WERI-Rb-1 (cell line): ENCODE measurements at regions not wholly inside any gene's neighbourhood (a gene's known extent, or its start where the extent isn't known, plus 50 kb on each side); places are given as distances from the start of the nearest gene placed in this dataset.
"Not testable (repeated sequence)": the region's sequence is repeated elsewhere in the genome, so short reads cannot be mapped to it uniquely, and the experiment has no call there.

Experiments used
- DNase-seq: peaks from one replicate; pipeline ENCODE4 v3.0.0-alpha.2; 2020
- H3K27ac ChIP-seq: fragments of 250-450 bp; sonication (Bioruptor Pico); 2 replicates; pipeline ENCODE4 v1.5.1; 2020; ENCODE audit warnings: mild to moderate bottlenecking, moderate library complexity
- H3K27me3 ChIP-seq: fragments of 250-450 bp; sonication (Bioruptor Pico); 2 replicates; pipeline ENCODE4 v1.5.1; 2021; ENCODE audit warnings: mild to moderate bottlenecking, low read depth, moderate library complexity; ENCODE audit not compliant: insufficient read depth, severe bottlenecking
- H3K36me3 ChIP-seq: fragments of 250-450 bp; sonication (Bioruptor Pico); 2 replicates; pipeline ENCODE4 v1.5.1; 2020; ENCODE audit warnings: mild to moderate bottlenecking, moderate library complexity
- H3K4me3 ChIP-seq: 2 replicates; pipeline ENCODE4 v1.5.1; 2011; ENCODE audit warnings: low read depth, mild to moderate bottlenecking, control low read depth, low read length
- H3K9me3 ChIP-seq: fragments of 250-450 bp; sonication (Bioruptor Pico); 2 replicates; pipeline ENCODE4 v1.5.1; 2021; ENCODE audit warnings: mild to moderate bottlenecking, moderate library complexity; ENCODE audit not compliant: severe bottlenecking
- TF ChIP-seq, protein P1 (sequence below): IDR thresholded peaks from 2 replicates; pipeline ENCODE4 v1.5.1; 2011; ENCODE audit warnings: low read depth, mild to moderate bottlenecking, control low read depth, inconsistent platforms, low read length

DNA sequence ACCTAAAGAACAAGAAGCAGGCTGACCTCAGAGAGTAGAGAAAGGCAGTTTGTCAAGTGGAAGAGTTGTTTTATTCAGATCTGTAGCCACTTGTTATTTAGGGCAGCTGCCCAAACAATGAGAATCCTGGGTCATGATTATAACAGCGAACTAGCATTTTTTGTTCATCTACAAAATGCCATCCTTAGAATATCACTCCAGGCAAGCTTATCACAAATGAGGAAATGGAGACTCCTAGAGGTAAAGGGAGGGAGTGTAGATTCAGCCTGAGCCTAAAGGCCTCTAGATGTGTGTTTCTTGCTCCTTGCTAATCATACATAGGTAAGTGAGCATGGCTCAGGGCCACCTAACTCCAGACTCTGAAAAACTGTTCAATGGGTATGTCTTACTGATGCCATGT is 126.1 kb downstream of the HNMT start:
- no peak for DNase-seq
- H3K36me3 ChIP-seq = no peaks in the 10 kb centered on the region

DNA sequence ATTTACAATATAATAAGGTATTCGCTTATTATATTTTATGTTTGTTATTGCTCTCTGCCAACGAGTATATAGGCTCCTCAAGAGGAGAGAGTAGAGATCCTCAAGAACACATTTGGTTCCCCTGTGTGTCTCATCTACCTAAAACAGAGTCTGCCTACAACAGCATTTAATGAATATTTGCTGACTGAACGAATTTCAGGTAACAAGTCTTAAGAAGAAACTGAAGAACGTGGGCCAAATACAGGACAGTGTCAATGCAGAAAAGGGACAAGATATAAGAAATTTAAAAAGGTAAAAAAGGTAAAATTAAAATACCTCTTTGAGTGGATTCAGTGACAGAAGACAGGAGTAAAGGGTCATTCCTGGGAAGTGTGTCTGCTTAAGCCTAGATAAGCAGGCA is 129.2 kb downstream of the HNMT start:
- H3K9me3 ChIP-seq = no peaks in the 10 kb centered on the region
- no peak overlapping the region for H3K27ac ChIP-seq
- no peaks in the 10 kb centered on the region for H3K36me3 ChIP-seq
- H3K4me3 ChIP-seq = no peak overlapping the region
- no peak for DNase-seq
- H3K27me3 ChIP-seq = no peaks in the 10 kb centered on the region
- TF ChIP-seq, protein P1, sequence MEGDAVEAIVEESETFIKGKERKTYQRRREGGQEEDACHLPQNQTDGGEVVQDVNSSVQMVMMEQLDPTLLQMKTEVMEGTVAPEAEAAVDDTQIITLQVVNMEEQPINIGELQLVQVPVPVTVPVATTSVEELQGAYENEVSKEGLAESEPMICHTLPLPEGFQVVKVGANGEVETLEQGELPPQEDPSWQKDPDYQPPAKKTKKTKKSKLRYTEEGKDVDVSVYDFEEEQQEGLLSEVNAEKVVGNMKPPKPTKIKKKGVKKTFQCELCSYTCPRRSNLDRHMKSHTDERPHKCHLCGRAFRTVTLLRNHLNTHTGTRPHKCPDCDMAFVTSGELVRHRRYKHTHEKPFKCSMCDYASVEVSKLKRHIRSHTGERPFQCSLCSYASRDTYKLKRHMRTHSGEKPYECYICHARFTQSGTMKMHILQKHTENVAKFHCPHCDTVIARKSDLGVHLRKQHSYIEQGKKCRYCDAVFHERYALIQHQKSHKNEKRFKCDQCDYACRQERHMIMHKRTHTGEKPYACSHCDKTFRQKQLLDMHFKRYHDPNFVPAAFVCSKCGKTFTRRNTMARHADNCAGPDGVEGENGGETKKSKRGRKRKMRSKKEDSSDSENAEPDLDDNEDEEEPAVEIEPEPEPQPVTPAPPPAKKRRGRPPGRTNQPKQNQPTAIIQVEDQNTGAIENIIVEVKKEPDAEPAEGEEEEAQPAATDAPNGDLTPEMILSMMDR = no peak

More for the DNA sequence above, 126.1 kb downstream of the HNMT start:
- TF ChIP-seq, protein P1 = peak; percentile 68
- Histone ChIP-seq H3K27me3 (no peaks in the 10 kb centered on the region), H3K4me3 (no peak overlapping the region), H3K27ac (no peak overlapping the region), H3K9me3 (no peaks in the 10 kb centered on the region)

DNA sequence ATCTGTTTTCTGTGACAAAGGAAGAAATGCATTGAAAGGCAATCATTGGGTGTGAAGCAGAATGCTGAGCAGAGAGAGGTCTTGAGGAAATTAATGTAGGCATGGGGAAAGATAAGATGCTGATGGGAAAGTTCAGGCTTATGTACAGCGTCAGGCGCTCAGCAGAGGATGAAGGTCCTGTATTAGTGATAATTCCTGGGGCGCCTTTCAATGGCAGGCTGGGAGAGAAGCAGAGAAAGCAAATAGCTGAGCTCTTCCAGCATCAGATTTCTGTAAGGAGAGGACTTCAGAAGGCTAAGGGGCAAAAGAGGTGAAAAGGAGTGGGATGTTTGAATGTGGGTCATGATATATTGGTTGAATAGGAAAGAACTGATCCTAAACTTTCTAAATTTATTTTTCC is 129.8 kb downstream of the HNMT start:
- no peaks in the 10 kb centered on the region for H3K27me3 ChIP-seq
- no peak overlapping the region for H3K4me3 ChIP-seq
- H3K36me3 ChIP-seq = no peaks in the 10 kb centered on the region
- no peak overlapping the region for H3K27ac ChIP-seq
- DNase-seq = no peak
- TF ChIP-seq, protein P1 = no peak
- H3K9me3 ChIP-seq = no peaks in the 10 kb centered on the region

DNA sequence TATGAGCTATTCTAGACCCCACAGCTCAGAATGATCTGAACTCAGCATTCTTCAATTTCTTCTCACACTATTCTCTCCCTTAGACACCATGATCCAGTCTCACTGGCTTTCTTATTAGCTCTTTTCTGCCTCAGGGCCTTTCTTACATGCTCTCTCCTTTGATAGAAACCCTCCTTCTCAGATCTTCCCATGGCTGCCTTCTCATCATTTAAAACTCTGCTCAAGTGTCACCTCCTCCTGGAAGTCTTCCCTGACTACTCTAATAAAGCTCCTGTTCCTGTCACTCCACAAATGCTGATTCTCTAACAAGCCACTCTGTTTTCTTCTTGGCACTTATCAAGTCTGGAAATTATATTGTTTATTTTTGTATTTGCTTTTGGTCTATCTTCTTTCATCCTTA is 131.1 kb downstream of the HNMT start:
- TF ChIP-seq, protein P1 = no peak
- Histone ChIP-seq H3K36me3 (no peaks in the 10 kb centered on the region), H3K27me3 (no peaks in the 10 kb centered on the region), H3K27ac (no peak overlapping the region), H3K4me3 (no peak overlapping the region), H3K9me3 (no peaks in the 10 kb centered on the region)
- no peak for DNase-seq

DNA sequence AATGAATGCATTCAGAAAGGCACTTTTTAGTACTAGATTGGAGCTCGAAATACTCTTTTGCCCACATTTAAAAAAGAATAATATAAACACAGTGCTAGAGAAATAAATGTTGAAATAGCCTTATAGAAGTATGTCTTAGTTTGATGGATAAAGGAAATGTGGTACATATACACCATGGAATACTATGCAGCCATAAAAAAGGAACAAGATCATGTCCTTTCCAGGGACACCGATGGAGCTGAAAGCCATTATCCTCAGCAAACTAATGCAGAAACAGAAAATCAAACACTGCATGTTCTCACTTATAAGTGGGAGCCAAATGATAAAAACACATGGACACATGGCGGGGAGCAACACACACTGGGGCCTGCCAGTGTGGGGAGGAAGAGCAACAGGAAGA is 135.0 kb downstream of the HNMT start:
- H3K36me3 ChIP-seq, H3K27me3 ChIP-seq, DNase-seq, H3K27ac ChIP-seq, H3K4me3 ChIP-seq, H3K9me3 ChIP-seq: not testable (repeated sequence)

DNA sequence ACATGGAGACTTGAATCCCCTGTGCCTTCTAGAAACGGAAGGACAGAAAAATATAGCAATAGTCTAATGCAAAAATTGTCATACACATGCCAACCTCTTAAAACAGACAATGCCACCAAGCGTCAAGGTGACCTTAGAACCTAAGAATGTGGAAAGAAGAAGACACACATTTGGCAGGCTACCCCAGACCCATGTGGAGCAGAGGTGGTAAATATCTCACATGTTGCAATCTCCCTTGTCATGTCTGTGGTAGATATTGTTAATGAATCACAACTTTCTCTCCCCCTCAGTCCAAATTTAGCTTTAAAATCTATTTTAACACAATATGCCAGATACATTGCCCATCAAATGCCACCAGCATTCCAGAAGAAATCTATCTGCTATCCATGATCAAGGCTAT is 137.4 kb downstream of the HNMT start:
- Histone ChIP-seq H3K36me3 (no peaks in the 10 kb centered on the region), H3K27ac (no peak overlapping the region), H3K4me3 (no peak overlapping the region), H3K27me3 (no peaks in the 10 kb centered on the region), H3K9me3 (no peaks in the 10 kb centered on the region)
- TF ChIP-seq, protein P1 = no peak
- DNase-seq = no peak
